ENCODE measurements at regions not wholly inside any gene's neighbourhood (a gene's known extent, or its start where the extent isn't known, plus 50 kb on each side); places are given as distances from the start of the nearest gene placed in this dataset.
A peak's percentile ranks its signal among the peaks of the same experiment; 100 is the strongest.

- TF ChIP-seq, protein P1, sequence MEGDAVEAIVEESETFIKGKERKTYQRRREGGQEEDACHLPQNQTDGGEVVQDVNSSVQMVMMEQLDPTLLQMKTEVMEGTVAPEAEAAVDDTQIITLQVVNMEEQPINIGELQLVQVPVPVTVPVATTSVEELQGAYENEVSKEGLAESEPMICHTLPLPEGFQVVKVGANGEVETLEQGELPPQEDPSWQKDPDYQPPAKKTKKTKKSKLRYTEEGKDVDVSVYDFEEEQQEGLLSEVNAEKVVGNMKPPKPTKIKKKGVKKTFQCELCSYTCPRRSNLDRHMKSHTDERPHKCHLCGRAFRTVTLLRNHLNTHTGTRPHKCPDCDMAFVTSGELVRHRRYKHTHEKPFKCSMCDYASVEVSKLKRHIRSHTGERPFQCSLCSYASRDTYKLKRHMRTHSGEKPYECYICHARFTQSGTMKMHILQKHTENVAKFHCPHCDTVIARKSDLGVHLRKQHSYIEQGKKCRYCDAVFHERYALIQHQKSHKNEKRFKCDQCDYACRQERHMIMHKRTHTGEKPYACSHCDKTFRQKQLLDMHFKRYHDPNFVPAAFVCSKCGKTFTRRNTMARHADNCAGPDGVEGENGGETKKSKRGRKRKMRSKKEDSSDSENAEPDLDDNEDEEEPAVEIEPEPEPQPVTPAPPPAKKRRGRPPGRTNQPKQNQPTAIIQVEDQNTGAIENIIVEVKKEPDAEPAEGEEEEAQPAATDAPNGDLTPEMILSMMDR (IDR thresholded peaks at IDR 0.05; ENCODE audit: extremely low read depth, low read depth, low read length) = no peak
- no peaks in the 10 kb centered on the region for H3K9me3 ChIP-seq (ENCODE audit: low read depth, low read length)
- H3K4me3 ChIP-seq (ENCODE audit: insufficient read depth, low read length) = no peak overlapping the region
- H3K27me3 ChIP-seq (ENCODE audit: insufficient read depth, low read length) = no peaks in the 10 kb centered on the region
- no peaks in the 10 kb centered on the region for H3K79me2 ChIP-seq (ENCODE audit: insufficient read depth, low read length)
- H3K4me1 ChIP-seq (ENCODE audit: insufficient read depth, low read length) = no peaks in the 10 kb centered on the region
- peak; percentile 18 for DNase-seq (ENCODE audit: insufficient read length, low spot score, missing footprints)
- H3K36me3 ChIP-seq (ENCODE audit: insufficient read depth, low read length) = no peaks in the 10 kb centered on the region
- H3K4me2 ChIP-seq (ENCODE audit: insufficient read depth, low read length) = no peak overlapping the region
- no peaks in the 10 kb centered on the region for H4K20me1 ChIP-seq (ENCODE audit: insufficient read depth, low read length)
- H2AFZ ChIP-seq (ENCODE audit: low read length) = no peak overlapping the region
- no peak overlapping the region for H3K27ac ChIP-seq (ENCODE audit: low read depth, low read length)
These were observed 171.5 kb upstream of the ADCY1 start for GRCh38 chr7:45402480-45403218.

GRCh38 chr7:45404622-45405021 is 169.5 kb upstream of the ADCY1 start:
- Histone ChIP-seq H3K4me1 (ENCODE audit: insufficient read depth, low read length) (no peaks in the 10 kb centered on the region), H2AFZ (ENCODE audit: low read length) (no peak overlapping the region), H3K9me3 (ENCODE audit: low read depth, low read length) (no peaks in the 10 kb centered on the region), H3K4me2 (ENCODE audit: insufficient read depth, low read length) (no peak overlapping the region), H4K20me1 (ENCODE audit: insufficient read depth, low read length) (no peaks in the 10 kb centered on the region), H3K27ac (ENCODE audit: low read depth, low read length) (no peak overlapping the region), H3K36me3 (ENCODE audit: insufficient read depth, low read length) (no peaks in the 10 kb centered on the region), H3K27me3 (ENCODE audit: insufficient read depth, low read length) (no peaks in the 10 kb centered on the region), H3K79me2 (ENCODE audit: insufficient read depth, low read length) (no peaks in the 10 kb centered on the region), H3K4me3 (ENCODE audit: insufficient read depth, low read length) (no peak overlapping the region)
- DNase-seq (ENCODE audit: insufficient read length, low spot score, missing footprints) = no peak
- TF ChIP-seq, protein P1 (IDR thresholded peaks at IDR 0.05; ENCODE audit: extremely low read depth, low read depth, low read length) = no peak

DNA sequence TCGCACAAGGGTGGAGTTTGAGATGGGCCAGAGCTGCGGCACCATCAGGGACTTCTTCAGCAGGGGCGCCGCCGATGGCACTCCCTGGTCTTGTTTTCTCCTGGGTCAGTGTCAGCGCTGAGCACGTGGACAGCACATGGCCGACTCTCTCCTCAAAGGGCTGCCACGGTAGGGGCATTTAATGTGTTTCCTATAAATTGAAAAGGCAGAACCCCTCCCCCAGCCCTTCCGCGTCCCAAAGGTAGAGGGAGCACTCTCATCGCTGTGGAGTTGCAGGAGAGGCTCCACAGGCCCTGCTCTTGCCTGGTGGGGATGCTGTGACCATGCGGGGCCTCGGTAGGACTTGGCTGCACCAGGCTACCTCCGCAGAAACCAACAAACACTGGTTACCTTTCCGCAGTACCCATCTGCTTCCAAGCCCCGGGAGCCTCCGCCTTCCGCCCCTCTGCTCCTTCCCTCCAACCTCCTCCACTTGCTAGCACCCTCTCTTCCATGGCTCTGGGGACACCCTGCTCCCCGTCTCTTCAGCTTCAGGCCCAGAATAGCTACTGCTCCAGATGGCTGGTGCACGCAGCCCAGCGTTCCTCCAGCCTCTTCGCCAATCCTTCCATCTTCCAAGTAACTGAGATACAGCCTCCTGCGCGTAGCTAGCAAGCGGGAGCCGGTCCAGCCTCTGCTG is 166.3 kb upstream of the ADCY1 start:
- Histone ChIP-seq H3K27me3 (ENCODE audit: insufficient read depth, low read length) (no peaks in the 10 kb centered on the region), H3K4me1 (ENCODE audit: insufficient read depth, low read length) (no peaks in the 10 kb centered on the region), H3K4me3 (ENCODE audit: insufficient read depth, low read length) (no peak overlapping the region), H3K36me3 (ENCODE audit: insufficient read depth, low read length) (no peaks in the 10 kb centered on the region), H3K27ac (ENCODE audit: low read depth, low read length) (no peak overlapping the region), H3K79me2 (ENCODE audit: insufficient read depth, low read length) (no peaks in the 10 kb centered on the region), H3K4me2 (ENCODE audit: insufficient read depth, low read length) (no peak overlapping the region), H4K20me1 (ENCODE audit: insufficient read depth, low read length) (no peaks in the 10 kb centered on the region), H3K9me3 (ENCODE audit: low read depth, low read length) (no peaks in the 10 kb centered on the region), H2AFZ (ENCODE audit: low read length) (no peak overlapping the region)
- TF ChIP-seq, protein P1 (IDR thresholded peaks at IDR 0.05; ENCODE audit: extremely low read depth, low read depth, low read length) = no peak
- no peak for DNase-seq (ENCODE audit: insufficient read length, low spot score, missing footprints)

DNA sequence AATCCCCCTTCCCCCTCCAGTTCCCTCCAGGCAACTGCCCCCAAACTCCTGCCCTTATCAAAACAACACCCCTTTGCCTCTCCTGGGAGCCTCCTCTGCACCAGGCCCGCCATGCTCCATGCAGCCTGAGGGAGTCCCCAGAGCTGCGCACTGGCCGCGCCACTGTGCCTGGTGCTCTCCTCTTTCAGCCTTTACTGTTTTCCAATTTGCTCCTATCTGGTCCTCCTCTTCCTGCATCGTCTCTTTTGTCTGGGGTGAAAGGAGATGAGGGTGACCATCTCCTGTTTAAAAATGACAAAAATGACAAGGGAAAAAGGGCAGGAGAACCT is 165.8 kb upstream of the ADCY1 start:
- no peaks in the 10 kb centered on the region for H3K9me3 ChIP-seq (ENCODE audit: low read depth, low read length)
- H3K27ac ChIP-seq (ENCODE audit: low read depth, low read length) = no peak overlapping the region
- H3K4me2 ChIP-seq (ENCODE audit: insufficient read depth, low read length) = no peak overlapping the region
- H3K36me3 ChIP-seq (ENCODE audit: insufficient read depth, low read length) = no peaks in the 10 kb centered on the region
- no peaks in the 10 kb centered on the region for H3K4me1 ChIP-seq (ENCODE audit: insufficient read depth, low read length)
- no peak overlapping the region for H3K4me3 ChIP-seq (ENCODE audit: insufficient read depth, low read length)
- no peaks in the 10 kb centered on the region for H3K27me3 ChIP-seq (ENCODE audit: insufficient read depth, low read length)
- H2AFZ ChIP-seq (ENCODE audit: low read length) = no peak overlapping the region
- no peaks in the 10 kb centered on the region for H4K20me1 ChIP-seq (ENCODE audit: insufficient read depth, low read length)
- no peaks in the 10 kb centered on the region for H3K79me2 ChIP-seq (ENCODE audit: insufficient read depth, low read length)
- TF ChIP-seq, protein P1 (IDR thresholded peaks at IDR 0.05; ENCODE audit: extremely low read depth, low read depth, low read length) = no peak
- no peak for DNase-seq (ENCODE audit: insufficient read length, low spot score, missing footprints)
